Gastrocnemius medialis (tissue), 4 donors: ENCODE measurements at regions not wholly inside any gene's neighbourhood (a gene's known extent, or its start where the extent isn't known, plus 50 kb on each side); places are given as distances from the start of the nearest gene placed in this dataset.

Experiments
- POLR2A ChIP-seq, 2 donors: fragments of 450-650 bp; IDR thresholded peaks; one replicate each; pipeline ENCODE4 v1.6.1; 2017; ENCODE audit warnings: antibody characterized with exemption in 2 of 2, mild to moderate bottlenecking in 2 of 2, moderate library complexity in 2 of 2
- TF ChIP-seq, protein P1 (sequence below), 5 experiments: fragments of 450-650 bp in 3 of 5; fragments of 200-600 bp in 2 of 5; sonication (generic) in 2 of 5; IDR thresholded peaks in 4 of 5; conservative IDR thresholded peaks in 1 of 5; 1 replicate in 4 of 5; 2 replicates in 1 of 5; pipeline ENCODE4 v1.5.1; 2016 to 2019; ENCODE audit warnings: antibody characterized with exemption in 5 of 5, mild to moderate bottlenecking in 3 of 5, moderate library complexity in 3 of 5

DNA sequence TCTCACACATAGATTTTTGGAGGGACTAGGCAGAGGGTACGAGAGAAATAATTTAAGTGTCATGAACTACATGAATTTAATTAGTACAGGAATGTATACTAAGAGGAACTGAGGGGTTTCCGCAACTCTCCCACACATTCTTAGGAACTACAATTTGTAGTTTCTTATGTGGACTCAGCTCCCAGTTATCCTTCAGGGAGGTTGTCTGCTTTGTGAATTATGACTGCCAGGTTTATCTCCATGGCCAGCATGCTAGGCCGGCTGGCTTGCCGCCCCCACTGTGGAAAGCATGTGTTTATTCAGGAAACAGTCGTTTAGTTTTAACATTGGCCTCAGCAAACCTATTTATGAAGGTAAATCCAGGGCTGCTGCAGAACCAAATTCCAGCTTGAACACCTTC, 415.0 kb downstream of the KCTD16 start:
- TF ChIP-seq, protein P1, sequence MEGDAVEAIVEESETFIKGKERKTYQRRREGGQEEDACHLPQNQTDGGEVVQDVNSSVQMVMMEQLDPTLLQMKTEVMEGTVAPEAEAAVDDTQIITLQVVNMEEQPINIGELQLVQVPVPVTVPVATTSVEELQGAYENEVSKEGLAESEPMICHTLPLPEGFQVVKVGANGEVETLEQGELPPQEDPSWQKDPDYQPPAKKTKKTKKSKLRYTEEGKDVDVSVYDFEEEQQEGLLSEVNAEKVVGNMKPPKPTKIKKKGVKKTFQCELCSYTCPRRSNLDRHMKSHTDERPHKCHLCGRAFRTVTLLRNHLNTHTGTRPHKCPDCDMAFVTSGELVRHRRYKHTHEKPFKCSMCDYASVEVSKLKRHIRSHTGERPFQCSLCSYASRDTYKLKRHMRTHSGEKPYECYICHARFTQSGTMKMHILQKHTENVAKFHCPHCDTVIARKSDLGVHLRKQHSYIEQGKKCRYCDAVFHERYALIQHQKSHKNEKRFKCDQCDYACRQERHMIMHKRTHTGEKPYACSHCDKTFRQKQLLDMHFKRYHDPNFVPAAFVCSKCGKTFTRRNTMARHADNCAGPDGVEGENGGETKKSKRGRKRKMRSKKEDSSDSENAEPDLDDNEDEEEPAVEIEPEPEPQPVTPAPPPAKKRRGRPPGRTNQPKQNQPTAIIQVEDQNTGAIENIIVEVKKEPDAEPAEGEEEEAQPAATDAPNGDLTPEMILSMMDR (IDR thresholded peaks at IDR 0.05 in 4 of 5, conservative IDR thresholded peaks at IDR 0.05 in 1 of 5): no peak
- no peak for TF ChIP-seq POLR2A (IDR thresholded peaks at IDR 0.05)
